IMR-90 (cell line): ENCODE measurements at regions not wholly inside any gene's neighbourhood (a gene's known extent, or its start where the extent isn't known, plus 50 kb on each side); places are given as distances from the start of the nearest gene placed in this dataset.

Source experiments
- BHLHE40 ChIP-seq: fragments of 150-350 bp; IDR thresholded peaks from 2 replicates; pipeline ENCODE4 v1.6.1; 2016; ENCODE audit warnings: mild to moderate bottlenecking, low read depth, low read length
- CHD1 ChIP-seq: IDR thresholded peaks from 2 replicates; pipeline ENCODE4 v1.6.1; 2012; ENCODE audit warnings: low read depth, low read length, improper control_type of control experiment
- FOS ChIP-seq: fragments of 150-350 bp; IDR thresholded peaks from 2 replicates; pipeline ENCODE4 v1.6.1; 2016; ENCODE audit warnings: low read depth, low read length
- MAFK ChIP-seq: IDR thresholded peaks from 2 replicates; pipeline ENCODE4 v1.6.1; 2012; ENCODE audit warnings: low read depth, low read length, improper control_type of control experiment
- MXI1 ChIP-seq: IDR thresholded peaks from 2 replicates; pipeline ENCODE4 v1.6.1; 2012; ENCODE audit warnings: low read depth, mild to moderate bottlenecking, low read length, moderate library complexity, borderline replicate concordance
- NFE2L2 ChIP-seq: fragments of 150-350 bp; IDR thresholded peaks from 2 replicates; pipeline ENCODE4 v1.6.1; 2016; ENCODE audit warnings: low read depth, mild to moderate bottlenecking, low read length
- POLR2A ChIP-seq: IDR thresholded peaks from 2 replicates; pipeline ENCODE4 v1.6.1; 2012; ENCODE audit warnings: mild to moderate bottlenecking, low read depth, low read length
- RAD21 ChIP-seq: IDR thresholded peaks from 2 replicates; pipeline ENCODE4 v1.6.1; 2012; ENCODE audit warnings: low read length, improper control_type of control experiment
- RCOR1 ChIP-seq: IDR thresholded peaks from 2 replicates; pipeline ENCODE4 v1.6.1; 2012; ENCODE audit warnings: mild to moderate bottlenecking, low read length, improper control_type of control experiment; ENCODE audit not compliant: insufficient replicate concordance
- SMC3 ChIP-seq: fragments of 150-350 bp; IDR thresholded peaks from 2 replicates; pipeline ENCODE4 v1.6.1; 2016; ENCODE audit warnings: low read depth, mild to moderate bottlenecking, antibody characterized with exemption, low read length, moderate library complexity
- TF ChIP-seq, protein P1 (sequence below): conservative IDR thresholded peaks from 2 replicates; pipeline ENCODE4 v1.5.1; 2012; ENCODE audit warnings: mild to moderate bottlenecking, low read depth, low read length, improper control_type of control experiment
- TF ChIP-seq, protein P2 (sequence below): fragments of 150-350 bp; IDR thresholded peaks from 2 replicates; pipeline ENCODE4 v1.6.1; 2017; ENCODE audit warnings: mild to moderate bottlenecking, antibody characterized with exemption, low read length, low read depth
- TF ChIP-seq, protein P3 (sequence below): fragments of 150-350 bp; IDR thresholded peaks from 2 replicates; pipeline ENCODE4 v1.6.1; 2016; ENCODE audit warnings: low read depth, mild to moderate bottlenecking, low read length, moderate library complexity, borderline replicate concordance

DNA sequence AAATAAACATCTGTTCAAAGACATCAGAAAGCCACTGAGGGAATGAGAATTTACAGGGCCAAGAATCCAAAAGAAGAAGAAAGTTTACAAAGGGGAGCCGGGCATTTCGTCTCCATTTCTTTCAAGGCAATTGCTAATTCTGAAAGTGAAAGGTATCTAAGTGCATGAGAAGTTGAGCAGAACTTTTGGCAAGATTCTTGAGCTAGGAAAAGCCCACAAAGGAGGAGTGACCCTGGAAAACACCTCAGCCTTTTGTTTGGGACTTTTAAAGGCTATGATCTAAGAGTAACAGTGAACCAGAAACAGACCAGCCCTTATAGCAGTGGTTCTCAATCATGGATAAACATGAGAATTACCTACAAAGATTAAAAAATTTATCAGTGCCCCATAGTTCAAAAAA, 87.4 kb downstream of the MDH1 start:
- TF ChIP-seq MXI1 (no peak), POLR2A (no peak), NFE2L2 (no peak), RAD21 (no peak), BHLHE40 (no peak), FOS (no peak), RCOR1 (no peak), MAFK (no peak), SMC3 (no peak), CHD1 (no peak)
- TF ChIP-seq, protein P1, sequence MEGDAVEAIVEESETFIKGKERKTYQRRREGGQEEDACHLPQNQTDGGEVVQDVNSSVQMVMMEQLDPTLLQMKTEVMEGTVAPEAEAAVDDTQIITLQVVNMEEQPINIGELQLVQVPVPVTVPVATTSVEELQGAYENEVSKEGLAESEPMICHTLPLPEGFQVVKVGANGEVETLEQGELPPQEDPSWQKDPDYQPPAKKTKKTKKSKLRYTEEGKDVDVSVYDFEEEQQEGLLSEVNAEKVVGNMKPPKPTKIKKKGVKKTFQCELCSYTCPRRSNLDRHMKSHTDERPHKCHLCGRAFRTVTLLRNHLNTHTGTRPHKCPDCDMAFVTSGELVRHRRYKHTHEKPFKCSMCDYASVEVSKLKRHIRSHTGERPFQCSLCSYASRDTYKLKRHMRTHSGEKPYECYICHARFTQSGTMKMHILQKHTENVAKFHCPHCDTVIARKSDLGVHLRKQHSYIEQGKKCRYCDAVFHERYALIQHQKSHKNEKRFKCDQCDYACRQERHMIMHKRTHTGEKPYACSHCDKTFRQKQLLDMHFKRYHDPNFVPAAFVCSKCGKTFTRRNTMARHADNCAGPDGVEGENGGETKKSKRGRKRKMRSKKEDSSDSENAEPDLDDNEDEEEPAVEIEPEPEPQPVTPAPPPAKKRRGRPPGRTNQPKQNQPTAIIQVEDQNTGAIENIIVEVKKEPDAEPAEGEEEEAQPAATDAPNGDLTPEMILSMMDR: no peak
- TF ChIP-seq, protein P2, sequence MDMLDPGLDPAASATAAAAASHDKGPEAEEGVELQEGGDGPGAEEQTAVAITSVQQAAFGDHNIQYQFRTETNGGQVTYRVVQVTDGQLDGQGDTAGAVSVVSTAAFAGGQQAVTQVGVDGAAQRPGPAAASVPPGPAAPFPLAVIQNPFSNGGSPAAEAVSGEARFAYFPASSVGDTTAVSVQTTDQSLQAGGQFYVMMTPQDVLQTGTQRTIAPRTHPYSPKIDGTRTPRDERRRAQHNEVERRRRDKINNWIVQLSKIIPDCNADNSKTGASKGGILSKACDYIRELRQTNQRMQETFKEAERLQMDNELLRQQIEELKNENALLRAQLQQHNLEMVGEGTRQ: no peak
- TF ChIP-seq, protein P3, sequence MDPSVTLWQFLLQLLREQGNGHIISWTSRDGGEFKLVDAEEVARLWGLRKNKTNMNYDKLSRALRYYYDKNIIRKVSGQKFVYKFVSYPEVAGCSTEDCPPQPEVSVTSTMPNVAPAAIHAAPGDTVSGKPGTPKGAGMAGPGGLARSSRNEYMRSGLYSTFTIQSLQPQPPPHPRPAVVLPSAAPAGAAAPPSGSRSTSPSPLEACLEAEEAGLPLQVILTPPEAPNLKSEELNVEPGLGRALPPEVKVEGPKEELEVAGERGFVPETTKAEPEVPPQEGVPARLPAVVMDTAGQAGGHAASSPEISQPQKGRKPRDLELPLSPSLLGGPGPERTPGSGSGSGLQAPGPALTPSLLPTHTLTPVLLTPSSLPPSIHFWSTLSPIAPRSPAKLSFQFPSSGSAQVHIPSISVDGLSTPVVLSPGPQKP: no peak
